ENCODE measurements at regions not wholly inside any gene's neighbourhood (a gene's known extent, or its start where the extent isn't known, plus 50 kb on each side); places are given as distances from the start of the nearest gene placed in this dataset.

DNA sequence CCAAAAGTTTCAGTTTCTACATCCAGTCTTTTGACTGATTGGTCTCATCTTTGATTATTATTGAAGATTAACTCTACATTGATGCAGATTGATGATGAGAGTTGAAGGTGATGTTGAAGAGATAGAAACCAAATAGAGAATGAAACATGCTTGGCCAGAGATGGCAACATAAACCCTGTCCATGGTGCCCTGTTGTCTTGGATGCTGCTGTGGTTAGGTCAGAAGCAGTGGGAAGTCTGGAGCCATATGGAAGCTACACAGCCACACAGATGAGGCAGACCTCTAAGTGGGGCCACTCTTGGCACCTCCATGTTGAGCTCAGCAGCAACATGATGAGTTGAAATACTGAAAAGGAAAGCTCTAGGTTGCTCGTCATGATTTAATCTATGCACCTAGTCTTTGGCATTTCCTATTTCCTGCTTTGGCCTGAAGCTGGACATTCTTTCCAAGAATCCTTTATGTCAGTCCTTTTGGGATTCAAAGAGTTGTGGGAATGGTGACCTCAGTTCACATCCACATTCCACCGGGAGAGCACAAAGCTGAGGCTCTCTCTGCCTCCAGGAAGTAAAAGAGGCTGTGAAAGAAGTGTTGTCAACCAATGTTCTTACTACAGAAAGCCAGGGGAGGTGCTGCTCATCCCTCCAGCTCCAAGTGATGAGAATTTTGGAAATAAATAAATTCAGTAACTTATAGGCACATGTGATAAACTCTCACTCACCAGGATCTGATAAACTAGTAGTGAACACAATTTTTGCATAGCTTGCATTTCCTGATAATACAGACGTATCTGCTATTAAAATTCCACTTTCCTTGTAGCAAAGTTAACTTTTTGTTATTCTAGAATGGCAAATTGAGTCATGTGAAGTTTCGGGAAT lies 127.7 kb upstream of the MAF start:
- DNase-seq = no peak

DNA sequence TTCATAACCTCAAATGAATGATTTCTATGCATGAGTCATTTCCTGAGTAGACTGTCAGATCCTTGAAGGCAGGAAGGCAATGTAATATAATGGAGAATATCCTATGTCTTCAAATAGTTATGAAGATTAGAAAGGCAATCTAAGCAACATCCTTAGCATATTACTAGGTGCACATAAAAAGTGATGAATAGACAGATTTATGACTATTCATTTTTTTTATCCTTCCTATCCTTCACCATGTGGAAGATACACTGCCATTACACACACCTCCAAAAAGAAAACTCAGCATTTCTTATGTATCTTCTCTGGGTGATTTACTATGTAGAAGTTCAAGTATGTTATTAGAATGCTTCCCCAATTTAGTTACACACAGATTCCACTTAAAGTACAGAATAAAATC lies 126.4 kb upstream of the MAF start:
- no peak for DNase-seq

DNA sequence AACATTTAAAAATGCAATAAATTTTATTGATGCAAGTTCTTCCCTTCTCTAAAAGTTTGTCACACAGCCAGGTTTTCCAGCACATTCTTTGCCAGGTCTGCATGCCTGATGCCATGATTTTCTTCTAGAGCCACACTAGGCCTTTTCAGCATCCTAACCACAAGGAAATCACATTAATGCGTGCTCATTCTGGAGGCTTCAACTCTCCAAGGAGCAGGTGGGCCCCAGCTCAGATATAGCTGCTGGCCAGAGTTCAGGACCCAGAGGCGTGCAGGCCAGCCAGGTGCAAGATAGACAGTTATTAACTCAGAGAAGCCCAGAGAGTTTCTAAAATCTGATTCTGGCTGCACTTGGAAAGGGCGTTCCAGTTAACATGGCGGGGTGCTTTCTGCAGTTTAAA lies 124.5 kb upstream of the MAF start:
- no peak for DNase-seq

DNA sequence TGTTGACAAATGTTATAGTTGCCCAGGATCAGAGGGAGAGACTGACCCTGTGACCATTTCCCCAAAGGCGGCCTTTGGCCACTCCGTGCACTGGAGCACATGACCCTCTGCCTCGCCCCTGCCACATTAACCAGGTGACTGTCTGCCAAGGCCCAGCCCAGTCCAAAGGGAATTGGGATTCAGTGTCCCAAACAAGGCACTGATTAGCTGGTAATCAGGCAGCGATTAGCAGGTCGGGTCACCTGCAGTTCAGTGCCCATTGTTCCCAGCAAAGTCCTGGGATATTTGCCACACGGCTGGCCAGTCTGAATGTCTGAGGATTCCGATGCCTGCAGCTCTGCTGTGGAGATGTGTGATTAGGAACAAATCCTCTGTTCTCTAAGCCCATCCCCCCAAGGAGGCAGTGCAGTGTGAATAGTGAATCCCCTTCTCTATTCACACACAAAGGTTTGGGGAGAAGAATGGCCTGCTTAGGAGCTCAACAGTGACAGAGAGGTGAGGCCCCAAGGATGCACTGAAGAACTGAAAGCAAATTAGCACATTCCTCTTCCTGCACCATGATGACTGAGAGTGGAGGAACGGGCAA lies 123.1 kb upstream of the MAF start:
- DNase-seq = no peak

DNA sequence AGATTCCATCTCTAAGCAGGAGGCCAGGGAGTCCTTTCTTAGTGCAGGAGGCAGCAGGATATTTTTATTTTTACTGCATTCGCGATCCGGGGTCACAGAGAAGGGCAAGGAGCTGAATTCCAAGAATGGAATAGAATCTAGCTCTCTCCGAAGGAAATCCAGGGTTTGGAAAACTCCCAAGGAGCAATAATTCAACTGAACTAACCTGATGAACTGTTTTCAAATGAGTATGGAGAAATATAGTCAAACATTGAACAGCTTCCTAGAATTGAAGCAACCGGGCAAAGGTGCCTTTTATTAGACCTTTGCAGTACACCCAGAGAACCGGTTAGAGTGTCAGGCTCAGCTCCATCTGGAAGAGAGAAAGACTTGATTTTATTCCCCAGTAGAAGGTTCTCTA lies 120.7 kb upstream of the MAF start:
- no peak for DNase-seq

DNA sequence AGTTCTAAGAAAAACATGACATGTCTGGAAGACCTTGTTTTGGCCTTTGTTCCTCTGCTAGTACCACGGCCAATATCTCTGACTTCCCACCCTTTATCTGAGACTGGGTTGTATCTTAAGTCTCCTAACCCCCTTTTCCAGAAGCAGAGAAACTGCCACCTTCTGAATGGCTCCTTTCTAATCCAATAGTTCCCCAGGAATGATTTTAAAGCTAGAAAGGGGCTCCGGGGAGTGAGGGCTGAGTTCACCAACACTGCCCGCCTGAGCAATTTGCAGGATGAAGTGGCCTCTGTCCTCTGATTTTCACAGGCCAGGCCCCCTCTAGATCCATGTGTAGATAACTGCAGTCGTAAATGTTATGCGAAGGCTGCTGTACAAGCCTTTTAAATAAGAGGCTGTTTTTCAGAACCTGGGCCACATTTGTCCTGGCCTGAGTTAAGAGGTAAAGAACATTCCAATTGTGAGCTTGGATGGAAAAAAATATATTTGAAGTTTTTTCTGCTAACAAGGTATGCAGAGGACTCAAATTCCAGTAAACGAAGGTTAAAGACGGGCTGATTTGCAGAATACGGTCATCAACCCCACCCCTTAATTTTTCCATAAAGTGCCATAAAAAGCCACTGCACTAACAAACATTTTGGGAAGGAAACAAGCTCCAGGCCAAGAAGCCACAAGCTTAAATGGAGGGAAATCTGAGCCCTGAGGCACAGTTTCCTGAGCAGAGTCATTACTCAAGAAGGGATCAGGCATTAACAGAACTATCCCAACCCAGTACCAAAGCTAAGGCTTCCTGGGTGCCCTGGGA lies 117.0 kb upstream of the MAF start:
- DNase-seq = no peak

DNA sequence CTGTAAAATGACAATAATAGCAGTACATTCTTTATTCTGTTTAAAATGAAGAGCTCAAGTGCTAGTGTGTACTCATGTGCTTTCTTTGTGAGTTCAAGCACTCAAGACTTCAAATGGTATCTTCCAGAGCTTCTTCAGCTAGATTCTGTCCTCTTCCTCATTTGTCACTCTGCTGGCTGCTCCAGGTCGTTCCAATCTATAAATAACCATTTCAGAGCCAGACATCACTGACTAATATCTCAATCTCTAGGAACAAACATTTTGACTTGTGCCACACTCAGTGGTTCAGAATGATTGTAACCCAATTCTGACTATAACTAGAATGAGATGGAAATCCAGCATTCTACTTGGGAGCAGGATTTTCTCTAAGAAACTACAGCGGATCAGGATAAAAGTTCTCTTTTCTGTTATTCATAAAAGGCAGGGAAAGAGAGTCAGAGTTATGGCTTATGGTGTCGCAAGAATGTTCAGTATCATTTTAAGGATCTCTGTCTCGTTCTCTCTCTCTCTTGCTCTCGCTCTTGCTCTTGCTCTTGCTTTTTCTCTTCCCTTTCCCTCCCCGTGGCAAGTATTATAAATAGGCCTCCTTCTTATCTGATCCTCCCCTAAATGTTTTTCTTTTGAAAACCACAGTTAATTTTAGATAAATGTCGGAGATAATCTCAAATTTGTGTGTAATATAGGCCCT lies 116.3 kb upstream of the MAF start:
- DNase-seq = no peak

DNA sequence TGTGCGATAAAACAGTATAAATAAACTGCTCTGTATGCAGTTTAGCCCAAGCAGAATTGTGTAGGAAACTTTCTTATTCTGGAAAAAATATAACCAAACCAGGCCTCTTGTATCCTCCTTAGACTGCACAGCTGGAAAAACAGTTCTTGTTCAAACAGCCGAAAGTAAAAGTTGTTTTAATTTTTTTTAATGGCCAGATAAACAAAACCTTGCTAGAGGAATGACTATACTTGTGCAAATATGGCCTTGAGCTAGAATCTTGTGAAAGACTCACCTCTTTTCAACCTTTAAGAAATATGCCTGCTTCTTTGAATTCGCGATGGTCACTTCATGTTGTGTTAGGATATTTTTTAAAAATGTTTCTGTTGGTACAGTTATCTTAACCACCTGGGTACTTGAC lies 114.5 kb upstream of the MAF start:
- no peak for DNase-seq

DNA sequence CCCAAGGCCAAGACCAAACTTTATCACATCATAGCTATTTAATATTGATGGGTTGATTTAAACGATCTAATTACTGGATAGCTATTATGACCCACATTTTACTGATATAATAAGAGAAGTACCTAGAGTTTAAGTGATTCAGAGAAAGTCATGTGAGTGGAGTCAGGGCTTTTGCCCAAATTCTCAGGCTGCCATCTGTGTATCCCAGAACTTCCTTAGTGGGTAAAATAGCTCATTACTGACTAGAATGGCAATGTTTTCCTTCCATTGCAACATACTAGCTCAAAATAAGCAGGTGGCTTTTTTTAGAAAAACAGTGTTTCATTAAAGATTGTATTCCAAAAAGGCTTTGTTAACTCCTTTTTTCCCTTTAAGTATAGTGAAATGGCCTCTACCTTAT lies 113.9 kb upstream of the MAF start:
- no peak for DNase-seq

DNA sequence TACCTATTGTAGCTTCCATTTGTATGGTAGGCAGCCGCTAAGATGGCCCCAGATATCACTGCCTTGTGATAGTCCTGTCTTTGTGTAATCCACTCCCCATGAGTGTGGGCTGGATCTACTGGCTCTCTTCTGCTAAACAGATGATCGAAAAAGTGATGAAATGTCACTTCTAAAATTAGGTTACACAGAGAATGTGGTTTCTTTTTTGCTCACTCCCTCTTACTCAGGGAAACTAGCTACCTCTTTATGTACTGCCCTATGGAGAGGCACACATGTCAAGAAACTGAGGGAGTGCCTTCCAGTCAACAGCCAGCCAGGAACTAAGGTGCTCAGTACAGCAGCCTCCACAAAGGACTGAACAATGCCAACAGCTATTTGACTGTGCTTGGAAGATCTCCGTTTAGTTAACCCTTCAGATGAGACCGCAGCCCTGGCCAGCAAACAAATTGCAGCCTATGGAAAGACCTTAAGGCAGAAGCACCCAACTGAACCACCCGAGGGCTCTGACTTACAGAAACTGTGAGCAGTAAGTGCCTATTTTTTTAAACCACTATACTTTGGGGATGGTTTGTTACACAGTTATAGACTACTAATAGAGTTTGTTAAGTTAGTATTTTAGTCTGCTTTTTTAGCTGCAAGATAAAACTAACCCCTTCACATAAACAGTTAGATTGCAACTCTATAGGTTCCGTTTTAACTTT lies 113.2 kb upstream of the MAF start:
- no peak for DNase-seq

DNA sequence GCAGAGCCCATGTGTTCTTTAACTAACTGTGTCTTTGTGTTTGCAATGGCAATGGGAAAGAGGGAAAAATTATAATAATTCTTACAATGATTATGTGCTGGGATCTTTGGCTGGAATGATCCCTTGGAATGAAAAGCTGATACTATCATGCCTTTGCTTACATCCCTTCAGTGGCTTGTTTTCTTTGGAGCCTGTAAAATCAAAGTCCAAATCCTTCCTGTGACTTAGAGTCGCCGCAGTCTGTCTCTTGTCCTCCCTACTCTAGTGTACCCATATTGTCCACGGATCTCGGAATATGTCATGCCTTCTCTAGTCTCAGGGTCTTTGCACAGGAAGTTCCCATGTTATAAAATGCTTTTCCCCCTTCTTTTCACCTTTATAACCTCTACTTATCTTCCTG lies 111.7 kb upstream of the MAF start:
- no peak for DNase-seq

DNA sequence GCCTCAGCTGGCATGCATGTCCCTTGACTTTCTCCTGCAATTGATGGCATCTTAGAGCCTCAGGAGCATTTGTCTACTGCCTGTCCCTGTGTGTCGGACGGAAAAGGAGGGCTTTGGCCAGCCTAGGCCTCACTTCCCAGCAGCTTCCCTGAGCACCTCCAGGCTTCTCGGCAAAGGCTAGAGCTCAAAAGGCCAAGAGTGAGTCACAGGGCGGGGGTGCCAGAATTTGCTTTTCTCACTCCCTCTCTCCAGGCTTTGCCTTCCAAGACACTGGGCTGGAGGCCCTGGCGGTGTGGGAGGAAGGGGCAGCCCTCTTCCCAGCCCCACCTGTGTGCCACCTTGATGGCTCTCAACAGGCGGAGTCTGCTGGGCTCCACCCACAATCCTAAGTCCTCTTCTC lies 107.3 kb upstream of the MAF start:
- no peak for DNase-seq

DNA sequence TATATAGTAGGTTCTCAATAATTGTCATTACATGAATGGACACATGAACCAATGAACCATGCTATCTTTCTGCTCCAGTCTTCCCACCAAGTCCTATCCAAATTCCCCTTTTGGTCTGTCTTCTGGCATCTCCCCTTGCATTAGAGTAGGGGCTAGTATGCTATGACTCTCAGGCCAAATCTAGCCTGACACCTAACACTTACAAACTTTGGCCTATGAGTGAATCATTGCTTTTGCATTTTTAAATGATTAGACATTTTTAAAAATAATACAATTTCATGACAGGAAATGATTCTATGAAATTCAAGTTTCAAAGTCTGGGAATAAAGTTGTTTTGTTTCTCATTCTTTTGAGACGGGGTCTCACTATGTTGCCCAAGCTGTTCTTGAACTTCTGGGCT lies 102.5 kb upstream of the MAF start:
- DNase-seq = no peak

DNA sequence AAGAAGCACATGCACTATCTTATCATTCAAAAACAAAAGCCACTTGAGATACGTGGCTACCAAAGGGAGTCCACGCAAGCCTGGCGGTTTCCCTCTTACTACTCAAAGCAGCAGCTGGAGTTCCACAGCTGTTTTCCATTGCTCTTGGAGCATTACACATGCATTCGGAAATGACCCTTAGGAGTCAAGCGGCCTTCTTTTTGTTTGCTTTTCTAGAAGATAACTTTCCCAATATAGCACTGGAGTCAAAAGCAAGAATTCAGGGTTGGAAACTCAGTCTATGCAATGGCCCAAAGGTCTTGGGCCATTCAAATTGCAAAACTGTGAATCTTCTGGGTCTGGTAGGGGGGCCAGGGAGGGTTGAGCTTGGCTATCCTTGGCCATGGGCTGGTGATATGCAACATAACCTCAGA lies 97.8 kb upstream of the MAF start:
- DNase-seq = no peak

DNA sequence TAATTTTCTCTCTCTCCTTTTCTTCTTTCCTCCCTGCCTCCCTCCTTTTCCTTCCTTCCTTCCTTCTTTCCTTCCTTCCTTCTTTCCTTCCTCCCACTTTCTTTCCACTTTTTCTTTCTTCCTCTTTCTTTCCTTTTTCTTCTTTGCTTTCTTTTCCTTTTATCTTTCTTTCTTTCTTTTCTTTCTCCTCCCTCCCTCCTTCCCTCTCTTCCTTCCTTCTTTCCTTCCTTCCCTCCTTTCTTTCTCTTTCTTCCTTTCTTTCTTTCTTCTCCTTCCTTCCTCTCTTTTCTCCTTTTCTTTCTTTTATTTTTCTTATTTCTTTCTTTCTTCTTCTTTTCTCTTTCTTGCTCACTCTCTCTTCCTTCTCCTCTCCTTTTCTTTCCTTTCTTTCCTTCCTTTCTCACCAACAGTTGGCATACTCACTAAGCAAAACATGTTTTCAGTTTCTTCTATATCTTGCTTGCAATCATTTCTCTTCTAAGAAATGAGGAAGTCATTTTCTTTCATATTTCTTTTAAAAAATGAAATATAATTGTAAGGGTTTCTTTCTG lies 97.1 kb upstream of the MAF start:
- no peak for DNase-seq

DNA sequence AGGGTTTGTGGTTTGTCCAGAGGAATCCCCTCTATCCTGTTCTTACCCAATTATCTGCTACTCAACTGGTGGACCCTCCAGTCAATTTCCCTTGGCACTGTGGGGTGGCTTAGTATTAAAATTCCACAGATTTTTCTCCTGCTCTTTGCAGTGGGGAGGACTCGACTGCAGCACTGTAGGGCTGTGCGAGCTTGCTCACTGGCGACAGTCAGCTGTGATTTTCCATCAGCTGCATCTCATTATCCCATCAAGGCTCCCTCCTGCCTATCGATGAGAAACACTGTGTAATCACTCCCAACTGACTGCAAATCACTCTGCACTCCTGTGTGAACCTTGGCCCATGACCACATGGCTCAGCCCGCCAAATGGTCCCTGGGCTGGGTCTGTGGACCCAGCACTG lies 90.5 kb upstream of the MAF start:
- no peak for DNase-seq

DNA sequence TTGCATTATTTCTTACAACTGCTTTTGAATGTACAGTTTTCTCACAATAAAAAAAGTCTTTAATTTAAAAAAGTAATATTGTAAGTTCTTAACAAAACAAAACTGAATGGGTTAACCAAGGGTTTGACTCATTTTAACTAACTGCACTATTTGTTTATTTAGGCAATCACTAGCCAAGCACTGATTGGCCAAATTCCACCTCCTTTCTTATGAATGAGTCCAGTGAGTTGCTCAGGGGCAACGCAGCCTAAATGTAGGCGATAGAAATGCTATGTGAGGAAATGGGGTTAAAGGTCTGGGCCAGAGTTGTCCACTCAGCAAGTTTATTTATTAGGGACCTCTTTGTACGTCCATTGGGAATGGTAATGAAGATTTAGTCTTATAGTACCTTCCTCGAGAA lies 89.6 kb upstream of the MAF start:
- DNase-seq = no peak

DNA sequence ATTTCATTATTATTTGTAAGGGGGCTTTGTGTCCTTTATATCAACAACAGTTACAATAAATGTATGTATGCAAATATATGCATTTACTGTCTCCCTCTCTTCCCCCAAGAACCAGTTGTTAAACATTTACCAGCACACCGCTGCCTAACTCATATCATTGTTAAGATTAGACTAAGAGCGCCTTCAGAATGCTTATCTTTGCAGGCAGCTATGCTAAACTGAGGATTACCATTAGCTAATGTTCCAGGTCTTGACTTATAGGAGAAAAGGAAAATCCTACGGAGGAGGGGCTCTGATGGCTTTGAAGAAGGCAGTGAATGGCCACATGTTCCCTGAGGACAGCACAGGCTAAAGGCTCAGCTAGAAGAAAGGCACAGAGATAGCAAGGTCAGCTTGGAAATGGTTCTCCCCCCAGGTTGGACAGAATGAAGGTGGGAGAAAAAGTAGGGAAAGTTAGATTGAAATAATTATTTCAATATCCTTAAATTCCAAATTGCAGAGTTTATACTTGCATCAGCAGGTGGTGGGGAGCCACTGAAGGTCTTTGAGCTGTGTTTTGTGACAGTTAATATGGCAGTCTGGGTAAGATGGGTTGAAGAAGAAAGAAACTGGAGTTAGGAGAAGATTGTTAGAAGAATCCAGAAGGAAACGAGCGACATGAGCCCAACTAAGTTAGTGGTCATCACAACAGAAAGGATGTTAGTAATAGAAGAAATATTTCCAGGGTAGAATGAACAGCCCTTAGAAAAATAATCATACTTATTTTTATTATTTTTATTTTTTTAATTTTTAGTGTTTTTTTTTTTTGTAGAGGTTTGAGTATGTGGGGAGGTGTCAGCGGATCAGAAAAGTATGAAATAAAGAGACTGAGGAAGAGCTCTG lies 87.0 kb upstream of the MAF start:
- no peak for DNase-seq

DNA sequence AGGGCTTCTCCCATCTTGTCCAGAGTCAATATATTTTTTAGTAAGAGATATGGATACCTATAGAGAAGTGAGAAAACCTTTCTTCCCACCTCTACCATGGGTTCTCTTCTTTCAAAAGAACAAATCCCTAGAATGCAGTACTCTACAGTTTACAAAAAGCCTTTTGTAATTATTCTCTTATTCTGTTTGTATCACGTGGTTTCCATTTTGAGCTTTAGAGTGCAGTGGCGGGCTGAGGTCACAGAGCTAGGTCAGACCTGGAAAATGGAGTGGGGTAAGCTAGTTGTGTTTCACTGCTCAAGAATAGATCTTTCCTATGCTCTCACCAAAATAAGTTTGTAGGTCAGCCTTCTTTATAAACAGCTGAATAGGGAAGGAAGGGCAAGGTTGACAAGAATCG lies 85.3 kb upstream of the MAF start:
- DNase-seq = no peak

DNA sequence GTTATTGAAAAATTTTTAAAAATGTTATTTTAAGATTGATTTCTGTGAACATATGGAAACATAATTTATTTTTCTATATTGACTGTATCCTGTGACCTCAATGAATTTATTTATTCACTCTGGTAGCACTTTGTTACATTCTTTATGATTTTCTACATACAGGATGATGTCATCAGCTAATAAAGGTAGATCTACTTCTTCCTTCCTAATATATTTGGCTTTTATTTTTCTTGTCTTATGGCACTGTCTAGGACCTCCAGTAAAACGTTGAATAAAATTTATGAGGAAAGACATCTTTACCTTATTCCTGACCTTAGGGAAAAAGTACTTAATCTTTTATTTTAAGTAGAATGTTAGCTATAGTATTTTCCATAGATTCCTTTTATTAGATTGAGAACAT lies 78.8 kb upstream of the MAF start:
- DNase-seq = no peak

DNA sequence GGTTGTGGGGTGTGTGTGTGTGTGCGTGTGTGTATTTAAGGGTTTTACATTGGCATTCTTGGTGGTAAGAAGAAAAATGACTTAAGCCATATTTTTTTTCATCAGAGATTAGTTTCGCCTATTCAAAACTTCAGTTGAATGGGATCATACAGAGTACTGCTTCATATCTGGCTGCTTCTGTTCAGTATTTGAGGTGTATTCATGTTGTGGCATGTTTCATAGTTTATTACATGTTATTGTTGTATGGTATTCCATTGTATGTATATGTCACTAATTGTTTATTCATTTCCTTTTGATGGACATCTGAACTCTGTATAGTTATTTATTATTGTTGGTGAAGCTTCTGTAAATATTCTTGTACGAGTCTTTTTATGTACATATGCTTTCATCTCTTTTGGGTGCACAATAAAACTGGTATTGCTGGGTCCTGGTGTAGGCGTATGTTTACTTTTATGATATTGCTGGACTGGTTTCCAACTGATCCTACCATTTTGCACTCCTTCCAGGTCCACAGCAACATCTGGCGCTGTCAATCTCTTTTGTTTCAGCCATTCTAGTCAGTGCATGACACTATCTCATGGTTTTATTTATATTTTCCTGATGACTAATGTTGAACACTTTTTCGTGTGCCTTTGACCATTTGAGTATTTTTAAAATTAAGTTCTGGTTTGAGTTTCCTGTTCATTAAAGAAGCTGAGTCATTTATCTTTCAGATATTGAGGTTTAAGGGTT lies 77.4 kb upstream of the MAF start:
- DNase-seq = no peak

Data from inflammatory macrophage treated with lipopolysaccharide for 4 hours (primary cell).